ENCODE measurements at regions not wholly inside any gene's neighbourhood (a gene's known extent, or its start where the extent isn't known, plus 50 kb on each side); places are given as distances from the start of the nearest gene placed in this dataset. TPM values are rescaled to one million over a fixed set of nuclear protein-coding genes. Genes with fewer than 3 reads are reported as not detected.

DNA sequence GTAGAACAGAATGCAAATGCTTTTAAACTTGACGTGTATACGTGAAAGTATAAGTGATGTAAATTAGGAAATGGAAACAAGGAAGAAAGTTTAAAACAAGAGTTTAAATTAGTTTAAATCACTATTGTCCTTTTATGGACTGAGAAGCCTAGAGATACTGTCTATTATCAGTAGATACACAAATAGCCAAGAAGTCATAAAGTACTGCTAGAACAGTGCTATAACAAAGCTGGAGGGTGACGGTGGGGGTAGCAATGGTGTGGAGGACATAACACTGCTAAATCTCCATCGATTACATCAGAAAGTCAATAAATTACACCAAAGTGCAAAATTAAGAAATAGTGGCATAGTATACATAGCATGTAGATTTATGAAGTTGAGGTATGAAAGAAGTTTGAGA, 50.1 kb upstream of the CAV2 start:
- intact Hi-C loops (cut with DNase I; ENCODE audit: low total_unique reads): no loop called here
- Histone ChIP-seq H3K4me1 (peaks cover 0 to 4% of the 10 kb centered on the region in 2 donors), H3K36me3 (no peaks in the 10 kb centered on the region), H3K27ac (peak overlapping the region in 1 of 2 donors; percentile 5), H3K27me3 (no peaks in the 10 kb centered on the region), H3K9me3 (no peaks in the 10 kb centered on the region), H3K4me3 (no peak overlapping the region)
- TF ChIP-seq, protein P1, sequence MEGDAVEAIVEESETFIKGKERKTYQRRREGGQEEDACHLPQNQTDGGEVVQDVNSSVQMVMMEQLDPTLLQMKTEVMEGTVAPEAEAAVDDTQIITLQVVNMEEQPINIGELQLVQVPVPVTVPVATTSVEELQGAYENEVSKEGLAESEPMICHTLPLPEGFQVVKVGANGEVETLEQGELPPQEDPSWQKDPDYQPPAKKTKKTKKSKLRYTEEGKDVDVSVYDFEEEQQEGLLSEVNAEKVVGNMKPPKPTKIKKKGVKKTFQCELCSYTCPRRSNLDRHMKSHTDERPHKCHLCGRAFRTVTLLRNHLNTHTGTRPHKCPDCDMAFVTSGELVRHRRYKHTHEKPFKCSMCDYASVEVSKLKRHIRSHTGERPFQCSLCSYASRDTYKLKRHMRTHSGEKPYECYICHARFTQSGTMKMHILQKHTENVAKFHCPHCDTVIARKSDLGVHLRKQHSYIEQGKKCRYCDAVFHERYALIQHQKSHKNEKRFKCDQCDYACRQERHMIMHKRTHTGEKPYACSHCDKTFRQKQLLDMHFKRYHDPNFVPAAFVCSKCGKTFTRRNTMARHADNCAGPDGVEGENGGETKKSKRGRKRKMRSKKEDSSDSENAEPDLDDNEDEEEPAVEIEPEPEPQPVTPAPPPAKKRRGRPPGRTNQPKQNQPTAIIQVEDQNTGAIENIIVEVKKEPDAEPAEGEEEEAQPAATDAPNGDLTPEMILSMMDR (IDR thresholded peaks at IDR 0.05): no peak
- no peak for TF ChIP-seq POLR2A (IDR thresholded peaks at IDR 0.05)
- no peak for DNase-seq

Small RNA genes lying in the stretch of these regions (small RNA-seq; reads per million reads assigned to genes)
- not detected for gene RF00017

All from uterus (tissue), 3 donors.